PC-3 (cell line): ENCODE measurements at regions not wholly inside any gene's neighbourhood (a gene's known extent, or its start where the extent isn't known, plus 50 kb on each side); places are given as distances from the start of the nearest gene placed in this dataset.
"Not testable (repeated sequence)": the region's sequence is repeated elsewhere in the genome, so short reads cannot be mapped to it uniquely, and the experiment has no call there.

ENCODE experiments used
- ATAC-seq: fragments of 200-7000 bp; cut with Tn5 transposase; 2 replicates; pipeline ENCODE4 v1.9.1; 2020; ENCODE audit warnings: mild to moderate bottlenecking, moderate library complexity
- BruUV-seq: library from RNA; stranded (reverse); fragments of 400-500 nt; replicated peaks from 2 replicates; lab custom pipeline; 2021; lab: Mats Ljungman, UMichigan
- CTCF ChIA-PET: fragments of 300-600 bp; sonication (Branson Sonifier 250); formaldehyde crosslinking; loops from one replicate; lab custom pipeline; 2022; ENCODE audit warnings: antibody characterized with exemption; lab: Charles Lee
- POLR2A ChIA-PET: fragments of 300-600 bp; sonication (Branson Sonifier 250); formaldehyde crosslinking; loops from one replicate; lab custom pipeline; 2022; ENCODE audit warnings: antibody characterized with exemption; ENCODE audit not compliant: unreplicated experiment; lab: Charles Lee
- DNase-seq: peaks from one replicate; pipeline ENCODE4 v3.0.0-alpha.2; 2015
- H2AFZ ChIP-seq: fragments of 300-600 bp; sonication (generic); 2 replicates; pipeline ENCODE4 v1.6.0; 2016; ENCODE audit warnings: antibody characterized with exemption, low read length
- H3F3A ChIP-seq: fragments of 300-600 bp; sonication (generic); one replicate; pipeline ENCODE4 v1.6.0; 2017; ENCODE audit warnings: antibody characterized with exemption, low read length, control low read depth, mild to moderate bottlenecking; ENCODE audit not compliant: unreplicated experiment
- H3K27ac ChIP-seq: fragments of 300-600 bp; sonication (generic); 2 replicates; pipeline ENCODE4 v1.5.1; 2016; ENCODE audit warnings: mild to moderate bottlenecking, low read length
- H3K27me3 ChIP-seq: fragments of 300-600 bp; sonication (generic); 2 replicates; pipeline ENCODE4 v1.6.1; 2016; ENCODE audit warnings: low read length, mixed read lengths
- H3K36me3 ChIP-seq: fragments of 300-600 bp; sonication (generic); 2 replicates; pipeline ENCODE4 v1.6.1; 2016; ENCODE audit warnings: low read depth, mixed run types, low read length, mixed read lengths
- H3K4me1 ChIP-seq: fragments of 300-600 bp; sonication (generic); 2 replicates; pipeline ENCODE4 v1.5.1; 2016; ENCODE audit warnings: low read length; ENCODE audit not compliant: insufficient read depth
- H3K4me2 ChIP-seq: fragments of 300-600 bp; sonication (generic); 2 replicates; pipeline ENCODE4 v1.6.0; 2016; ENCODE audit warnings: low read length
- H3K4me3 ChIP-seq: fragments of 300-600 bp; sonication (generic); 2 replicates; pipeline ENCODE4 v1.5.1; 2016; ENCODE audit warnings: mild to moderate bottlenecking, low read length, mixed read lengths
- H3K79me2 ChIP-seq: fragments of 300-600 bp; sonication (generic); 2 replicates; pipeline ENCODE4 v1.6.1; 2017; ENCODE audit warnings: low read length, mixed read lengths
- H3K9ac ChIP-seq: fragments of 300-600 bp; sonication (generic); 2 replicates; pipeline ENCODE4 v1.6.0; 2016; ENCODE audit warnings: mild to moderate bottlenecking, low read length
- H3K9me2 ChIP-seq: fragments of 300-600 bp; sonication (generic); replicated peaks from 2 replicates; pipeline ENCODE4 v1.6.1; 2016; ENCODE audit warnings: mixed run types, low read length, mixed read lengths
- H3K9me3 ChIP-seq: fragments of 300-600 bp; sonication (generic); 2 replicates; pipeline ENCODE4 v1.6.1; 2016; ENCODE audit warnings: low read length, mixed read lengths
- H4K20me1 ChIP-seq: fragments of 300-600 bp; sonication (generic); 2 replicates; pipeline ENCODE4 v1.6.1; 2016; ENCODE audit warnings: low read length, mixed read lengths
- CTCF ChIP-seq: fragments of 300-600 bp; sonication (generic); conservative IDR thresholded peaks from 2 replicates; pipeline ENCODE4 v1.5.1; 2017; ENCODE audit warnings: antibody characterized with exemption, low read depth, mild to moderate bottlenecking, low read length
- EZH2 ChIP-seq: fragments of 300-600 bp; sonication (generic); IDR thresholded peaks from one replicate; pipeline ENCODE4 v1.6.1; 2017; ENCODE audit warnings: antibody characterized with exemption, mild to moderate bottlenecking, low read length; ENCODE audit not compliant: unreplicated experiment
- EZH2phosphoT487 ChIP-seq: fragments of 300-600 bp; sonication (generic); IDR thresholded peaks from 2 replicates; pipeline ENCODE4 v1.6.1; 2018; ENCODE audit warnings: mild to moderate bottlenecking, antibody characterized with exemption, low read length, borderline replicate concordance
- intact Hi-C: fragments of 100-400 bp; cut with micrococcal nuclease; formaldehyde crosslinking; loops from 2 replicates; pipeline ENCODE4 v1.9.0; 2023

GRCh38 chrX:128000033-128000432 lies 52.2 kb downstream of the ACTRT1 start:
- POLR2A ChIA-PET, BruUV-seq, H3K4me2 ChIP-seq, H3K27me3 ChIP-seq, H3K9me2 ChIP-seq, H3K79me2 ChIP-seq, H3K4me1 ChIP-seq, H3K36me3 ChIP-seq, H3K27ac ChIP-seq, H3K4me3 ChIP-seq, H3K9me3 ChIP-seq, H3K9ac ChIP-seq, CTCF ChIA-PET, ATAC-seq, DNase-seq, H4K20me1 ChIP-seq, intact Hi-C loops, H2AFZ ChIP-seq, H3F3A ChIP-seq: not testable (repeated sequence)

GRCh38 chrX:127963696-127964095 lies 88.5 kb downstream of the ACTRT1 start:
- Histone ChIP-seq H3K27ac (no peak overlapping the region), H4K20me1 (no peaks in the 10 kb centered on the region), H3K9me3 (no peaks in the 10 kb centered on the region), H3F3A (no peaks in the 10 kb centered on the region), H3K9ac (no peak overlapping the region), H3K36me3 (no peaks in the 10 kb centered on the region), H3K4me2 (no peak overlapping the region), H2AFZ (no peak overlapping the region), H3K4me1 (no peaks in the 10 kb centered on the region), H3K79me2 (no peaks in the 10 kb centered on the region), H3K4me3 (no peak overlapping the region), H3K9me2 (no peaks in the 10 kb centered on the region), H3K27me3 (no peaks in the 10 kb centered on the region)
- ChIA-PET POLR2A (no interaction called here), CTCF (no interaction called here)
- BruUV-seq = no TSS peak
- DNase-seq = no peak
- TF ChIP-seq EZH2phosphoT487 (no peak), CTCF (no peak), EZH2 (no peak)
- intact Hi-C loops = no loop called here
- ATAC-seq = no peak

- ATAC-seq (no peak), DNase-seq (no peak)
- H3K9me2 ChIP-seq = no peaks in the 10 kb centered on the region
- CTCF ChIA-PET = no interaction called here
- no peaks in the 10 kb centered on the region for H3F3A ChIP-seq
- no peak overlapping the region for H2AFZ ChIP-seq
- no peaks in the 10 kb centered on the region for H4K20me1 ChIP-seq
- H3K4me3 ChIP-seq = no peak overlapping the region
- H3K9me3 ChIP-seq = no peaks in the 10 kb centered on the region
- no TSS peak for BruUV-seq
- no peak overlapping the region for H3K4me2 ChIP-seq
- intact Hi-C loops = no loop called here
- no peaks in the 10 kb centered on the region for H3K79me2 ChIP-seq
- no peaks in the 10 kb centered on the region for H3K4me1 ChIP-seq
- no peak overlapping the region for H3K9ac ChIP-seq
- no peaks in the 10 kb centered on the region for H3K27me3 ChIP-seq
- no peaks in the 10 kb centered on the region for H3K36me3 ChIP-seq
- H3K27ac ChIP-seq = no peak overlapping the region
- POLR2A ChIA-PET = no interaction called here
- TF ChIP-seq CTCF (no peak), EZH2 (no peak), EZH2phosphoT487 (no peak)
Measured at GRCh38 chrX:127947450-127947849, 104.8 kb downstream of the ACTRT1 start.
